ENCODE measurements at regions not wholly inside any gene's neighbourhood (a gene's known extent, or its start where the extent isn't known, plus 50 kb on each side); places are given as distances from the start of the nearest gene placed in this dataset.

- no peak for DNase-seq (ENCODE audit: low read depth)
Measured at GRCh38 chr3:6182909-6183308, 678.0 kb upstream of the GRM7 start.

- no peak for DNase-seq (ENCODE audit: low read depth)
Measured at GRCh38 chr3:6189384-6189783, 671.5 kb upstream of the GRM7 start.

- DNase-seq (ENCODE audit: low read depth), result no peak
Measured at GRCh38 chr3:6204891-6205290, 656.0 kb upstream of the GRM7 start.

- DNase-seq (ENCODE audit: low read depth), result no peak
Measured at GRCh38 chr3:6216135-6217026, 644.5 kb upstream of the GRM7 start.

GRCh38 chr3:6220447-6220846 lies 640.5 kb upstream of the GRM7 start:
- no peak for DNase-seq (ENCODE audit: low read depth)

GRCh38 chr3:6222069-6222468 lies 638.8 kb upstream of the GRM7 start:
- DNase-seq (ENCODE audit: low read depth), result no peak

- DNase-seq (ENCODE audit: low read depth), result no peak
Measured at GRCh38 chr3:6223572-6223971, 637.3 kb upstream of the GRM7 start.

- DNase-seq (ENCODE audit: low read depth), result no peak
Measured at GRCh38 chr3:6228958-6229683, 631.8 kb upstream of the GRM7 start.

- DNase-seq (ENCODE audit: low read depth), result no peak
Measured at GRCh38 chr3:6229778-6230410, 631.0 kb upstream of the GRM7 start.

- no peak for DNase-seq (ENCODE audit: low read depth)
Measured at GRCh38 chr3:6242104-6242503, 618.8 kb upstream of the GRM7 start.

- DNase-seq (ENCODE audit: low read depth), result no peak
Measured at GRCh38 chr3:6248528-6248927, 612.4 kb upstream of the GRM7 start.

- DNase-seq (ENCODE audit: low read depth), result no peak
Measured at GRCh38 chr3:6249679-6250078, 611.2 kb upstream of the GRM7 start.

GRCh38 chr3:6250167-6250566 lies 610.7 kb upstream of the GRM7 start:
- no peak for DNase-seq (ENCODE audit: low read depth)

- no peak for DNase-seq (ENCODE audit: low read depth)
Measured at GRCh38 chr3:6251612-6252400, 609.1 kb upstream of the GRM7 start.

GRCh38 chr3:6254490-6254889 lies 606.4 kb upstream of the GRM7 start:
- no peak for DNase-seq (ENCODE audit: low read depth)

GRCh38 chr3:6255229-6255628 lies 605.7 kb upstream of the GRM7 start:
- no peak for DNase-seq (ENCODE audit: low read depth)

- no peak for DNase-seq (ENCODE audit: low read depth)
Measured at GRCh38 chr3:6260551-6261191, 600.2 kb upstream of the GRM7 start.

GRCh38 chr3:6262010-6262409 lies 598.9 kb upstream of the GRM7 start:
- DNase-seq (ENCODE audit: low read depth), result no peak

- no peak for DNase-seq (ENCODE audit: low read depth)
Measured at GRCh38 chr3:6264036-6264435, 596.9 kb upstream of the GRM7 start.

GRCh38 chr3:6264906-6265305 lies 596.0 kb upstream of the GRM7 start:
- DNase-seq (ENCODE audit: low read depth), result no peak

- DNase-seq (ENCODE audit: low read depth), result no peak
Measured at GRCh38 chr3:6266135-6266534, 594.8 kb upstream of the GRM7 start.

GRCh38 chr3:6273878-6274277 lies 587.0 kb upstream of the GRM7 start:
- DNase-seq (ENCODE audit: low read depth), result no peak

Measured in non-pigmented ciliary epithelial cell (primary cell).